ENCODE measurements at regions not wholly inside any gene's neighbourhood (a gene's known extent, or its start where the extent isn't known, plus 50 kb on each side); places are given as distances from the start of the nearest gene placed in this dataset.
A peak's percentile ranks its signal among the peaks of the same experiment; 100 is the strongest.

DNA sequence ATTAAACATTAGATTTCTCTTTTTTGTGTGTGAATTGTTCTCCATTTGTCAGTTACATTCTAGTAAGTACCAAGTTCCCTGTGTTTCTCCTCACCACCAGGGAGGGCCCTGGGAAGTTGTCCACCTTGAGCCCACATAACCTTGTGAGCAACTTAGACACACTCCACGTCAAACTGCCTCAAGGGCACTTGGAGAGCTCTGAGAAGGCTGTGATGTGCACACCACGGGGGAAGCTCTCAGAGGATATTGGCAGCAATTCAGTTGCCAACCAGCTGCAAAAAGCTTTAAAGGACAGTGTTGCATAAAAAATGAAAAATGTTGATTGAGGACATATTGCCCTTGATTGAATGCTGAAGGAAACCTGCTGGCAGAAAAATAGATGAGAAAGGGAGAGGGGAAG is 743.6 kb downstream of the RNF144A start:
- peaks cover 9% of the 10 kb centered on the region for H3F3A ChIP-seq (ENCODE audit: insufficient read depth, low read length)
- H3K36me3 ChIP-seq (replicated peaks; ENCODE audit: insufficient read depth, low read length), result no peaks in the 10 kb centered on the region
- H2AFZ ChIP-seq (ENCODE audit: low read length), result no peak overlapping the region
- H4K20me1 ChIP-seq (ENCODE audit: insufficient read depth, low read length), result no peaks in the 10 kb centered on the region
- H3K4me2 ChIP-seq (ENCODE audit: low read depth, low read length), result no peak overlapping the region
- H3K27me3 ChIP-seq (replicated peaks; ENCODE audit: insufficient read depth, low read length), result no peaks in the 10 kb centered on the region
- no peak overlapping the region for H3K4me3 ChIP-seq (ENCODE audit: low read length)
- no peak for TF ChIP-seq EZH2phosphoT487 (IDR thresholded peaks at IDR 0.05; ENCODE audit: low read length)
- TF ChIP-seq, protein P1, sequence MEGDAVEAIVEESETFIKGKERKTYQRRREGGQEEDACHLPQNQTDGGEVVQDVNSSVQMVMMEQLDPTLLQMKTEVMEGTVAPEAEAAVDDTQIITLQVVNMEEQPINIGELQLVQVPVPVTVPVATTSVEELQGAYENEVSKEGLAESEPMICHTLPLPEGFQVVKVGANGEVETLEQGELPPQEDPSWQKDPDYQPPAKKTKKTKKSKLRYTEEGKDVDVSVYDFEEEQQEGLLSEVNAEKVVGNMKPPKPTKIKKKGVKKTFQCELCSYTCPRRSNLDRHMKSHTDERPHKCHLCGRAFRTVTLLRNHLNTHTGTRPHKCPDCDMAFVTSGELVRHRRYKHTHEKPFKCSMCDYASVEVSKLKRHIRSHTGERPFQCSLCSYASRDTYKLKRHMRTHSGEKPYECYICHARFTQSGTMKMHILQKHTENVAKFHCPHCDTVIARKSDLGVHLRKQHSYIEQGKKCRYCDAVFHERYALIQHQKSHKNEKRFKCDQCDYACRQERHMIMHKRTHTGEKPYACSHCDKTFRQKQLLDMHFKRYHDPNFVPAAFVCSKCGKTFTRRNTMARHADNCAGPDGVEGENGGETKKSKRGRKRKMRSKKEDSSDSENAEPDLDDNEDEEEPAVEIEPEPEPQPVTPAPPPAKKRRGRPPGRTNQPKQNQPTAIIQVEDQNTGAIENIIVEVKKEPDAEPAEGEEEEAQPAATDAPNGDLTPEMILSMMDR (IDR thresholded peaks at IDR 0.05; ENCODE audit: low read length), result no peak
- no peak for TF ChIP-seq EZH2 (optimal IDR thresholded peaks at IDR 0.05; ENCODE audit: low read depth, low read length)
- no peaks in the 10 kb centered on the region for H3K9me2 ChIP-seq (replicated peaks; ENCODE audit: insufficient read depth, low read length)
- no peaks in the 10 kb centered on the region for H3K79me2 ChIP-seq (ENCODE audit: low read length)
- H3K27ac ChIP-seq (ENCODE audit: low read length), result no peak overlapping the region
- peaks cover 8% of the 10 kb centered on the region for H3K4me1 ChIP-seq (ENCODE audit: low read length)
- no peak overlapping the region for H3K9ac ChIP-seq (ENCODE audit: low read length)
- H3K9me3 ChIP-seq (replicated peaks; ENCODE audit: insufficient read depth, low read length), result no peaks in the 10 kb centered on the region
- no peak for DNase-seq

DNA sequence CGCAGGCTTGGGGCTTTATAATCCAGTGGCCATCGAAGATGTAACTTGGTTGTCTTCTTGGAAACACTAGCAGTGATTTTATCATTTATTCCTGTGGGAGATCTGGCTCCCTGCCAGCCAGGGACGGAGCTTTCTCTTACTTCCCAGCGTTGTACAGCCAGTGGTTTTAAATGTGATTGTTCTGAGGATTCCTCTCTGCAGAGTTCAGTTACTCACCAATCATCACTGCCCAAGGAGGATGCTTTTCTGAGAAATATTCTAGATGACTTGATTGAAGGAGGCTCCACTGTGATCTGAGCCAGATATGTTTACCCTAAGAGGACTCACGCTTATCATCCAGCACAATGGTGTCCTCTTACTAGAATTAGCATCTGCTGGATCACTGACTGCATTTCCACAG is 744.3 kb downstream of the RNF144A start:
- H3K4me1 ChIP-seq (ENCODE audit: low read length), result peaks cover 12% of the 10 kb centered on the region
- TF ChIP-seq, protein P1 (IDR thresholded peaks at IDR 0.05; ENCODE audit: low read length), result no peak
- TF ChIP-seq EZH2 (optimal IDR thresholded peaks at IDR 0.05; ENCODE audit: low read depth, low read length) (no peak), EZH2phosphoT487 (IDR thresholded peaks at IDR 0.05; ENCODE audit: low read length) (no peak)
- H3K79me2 ChIP-seq (ENCODE audit: low read length), result no peaks in the 10 kb centered on the region
- no peaks in the 10 kb centered on the region for H3K27me3 ChIP-seq (replicated peaks; ENCODE audit: insufficient read depth, low read length)
- no peak overlapping the region for H3K4me2 ChIP-seq (ENCODE audit: low read depth, low read length)
- peaks cover 16% of the 10 kb centered on the region for H3F3A ChIP-seq (ENCODE audit: insufficient read depth, low read length)
- no peaks in the 10 kb centered on the region for H3K9me3 ChIP-seq (replicated peaks; ENCODE audit: insufficient read depth, low read length)
- no peak overlapping the region for H2AFZ ChIP-seq (ENCODE audit: low read length)
- no peaks in the 10 kb centered on the region for H3K9me2 ChIP-seq (replicated peaks; ENCODE audit: insufficient read depth, low read length)
- H3K4me3 ChIP-seq (ENCODE audit: low read length), result no peak overlapping the region
- DNase-seq, result no peak
- no peaks in the 10 kb centered on the region for H3K36me3 ChIP-seq (replicated peaks; ENCODE audit: insufficient read depth, low read length)
- no peaks in the 10 kb centered on the region for H4K20me1 ChIP-seq (ENCODE audit: insufficient read depth, low read length)
- H3K27ac ChIP-seq (ENCODE audit: low read length), result no peak overlapping the region
- H3K9ac ChIP-seq (ENCODE audit: low read length), result no peak overlapping the region

DNA sequence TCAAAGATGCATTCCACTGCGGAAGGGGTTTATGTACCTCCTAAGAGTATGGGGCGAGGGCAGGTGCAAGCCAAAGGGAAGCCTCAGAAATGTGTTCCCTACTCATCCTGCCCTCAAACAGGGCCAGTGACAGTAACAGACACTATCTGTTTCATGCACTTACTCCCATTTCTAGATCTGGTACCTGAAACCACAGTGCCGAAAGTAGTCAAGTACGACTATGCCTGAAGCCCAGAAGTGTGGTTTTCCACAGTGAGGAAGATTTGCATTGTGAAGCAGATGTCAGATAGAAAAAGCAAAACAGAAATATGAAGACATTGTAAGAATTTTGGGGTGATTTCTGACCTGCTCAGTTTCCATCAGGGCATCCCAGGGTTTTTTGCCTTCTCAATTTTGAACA is 748.7 kb downstream of the RNF144A start:
- Histone ChIP-seq H3K4me1 (ENCODE audit: low read length) (peaks cover 22% of the 10 kb centered on the region), H3K9me3 (replicated peaks; ENCODE audit: insufficient read depth, low read length) (no peaks in the 10 kb centered on the region), H3K4me3 (ENCODE audit: low read length) (no peak overlapping the region), H3K9ac (ENCODE audit: low read length) (peak overlapping the region; percentile 32; the same call in 1 of the 2 replicates), H4K20me1 (ENCODE audit: insufficient read depth, low read length) (no peaks in the 10 kb centered on the region), H3K79me2 (ENCODE audit: low read length) (no peaks in the 10 kb centered on the region), H3K27me3 (replicated peaks; ENCODE audit: insufficient read depth, low read length) (no peaks in the 10 kb centered on the region), H3K27ac (ENCODE audit: low read length) (peak overlapping the region; percentile 75), H3F3A (ENCODE audit: insufficient read depth, low read length) (peaks cover 20% of the 10 kb centered on the region), H3K4me2 (ENCODE audit: low read depth, low read length) (peak overlapping the region; percentile 69), H3K9me2 (replicated peaks; ENCODE audit: insufficient read depth, low read length) (no peaks in the 10 kb centered on the region), H2AFZ (ENCODE audit: low read length) (no peak overlapping the region), H3K36me3 (replicated peaks; ENCODE audit: insufficient read depth, low read length) (no peaks in the 10 kb centered on the region)
- TF ChIP-seq EZH2phosphoT487 (IDR thresholded peaks at IDR 0.05; ENCODE audit: low read length), result no peak
- TF ChIP-seq EZH2 (optimal IDR thresholded peaks at IDR 0.05; ENCODE audit: low read depth, low read length), result no peak
- TF ChIP-seq, protein P1 (IDR thresholded peaks at IDR 0.05; ENCODE audit: low read length), result no peak; the same call in 1 of the 2 replicates
- peak; percentile 94 for DNase-seq
